HG03521 (cell line): ENCODE measurements at regions not wholly inside any gene's neighbourhood (a gene's known extent, or its start where the extent isn't known, plus 50 kb on each side); places are given as distances from the start of the nearest gene placed in this dataset.

Source experiments
- ATAC-seq: cut with Tn5 transposase; IDR thresholded peaks from one replicate; pipeline ENCODE4 v1.9.1; 2021; ENCODE audit warnings: mild to moderate bottlenecking, moderate library complexity; ENCODE audit not compliant: unreplicated experiment

DNA sequence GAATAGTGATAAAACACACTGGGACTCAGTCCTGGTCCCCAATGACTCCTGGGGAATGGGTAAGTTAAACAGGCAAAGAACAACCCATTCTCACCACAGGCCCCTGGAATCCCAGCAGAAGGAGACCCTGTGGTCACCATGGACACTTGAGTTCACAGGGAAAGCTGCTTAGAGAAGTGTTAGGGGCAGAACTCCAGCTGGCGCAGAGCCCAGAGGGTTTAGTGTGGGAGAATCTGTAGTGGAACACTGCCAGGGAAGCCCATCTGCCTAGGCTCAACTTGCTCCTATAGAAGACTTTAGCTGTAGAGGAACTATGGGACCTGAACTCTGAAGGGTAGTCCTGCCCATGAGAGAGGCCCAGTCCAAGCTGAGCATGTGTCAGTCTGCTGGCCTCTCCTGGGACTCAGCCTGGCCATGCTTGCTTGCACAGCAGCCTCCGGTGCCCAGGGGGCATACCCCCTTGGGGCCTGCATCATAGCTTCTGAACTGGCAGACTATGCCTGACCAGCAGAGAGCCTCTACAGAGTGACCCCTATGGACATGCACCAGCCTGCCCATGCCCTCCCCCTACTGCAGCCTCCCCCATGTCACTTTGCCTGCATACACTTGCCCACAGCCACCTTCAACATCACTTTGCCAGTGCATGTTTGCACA lies 343.5 kb downstream of the IDS start:
- no peak for ATAC-seq

- ATAC-seq: no peak
Measured at GRCh38 chrX:149157976-149158375, 347.1 kb downstream of the IDS start.

DNA sequence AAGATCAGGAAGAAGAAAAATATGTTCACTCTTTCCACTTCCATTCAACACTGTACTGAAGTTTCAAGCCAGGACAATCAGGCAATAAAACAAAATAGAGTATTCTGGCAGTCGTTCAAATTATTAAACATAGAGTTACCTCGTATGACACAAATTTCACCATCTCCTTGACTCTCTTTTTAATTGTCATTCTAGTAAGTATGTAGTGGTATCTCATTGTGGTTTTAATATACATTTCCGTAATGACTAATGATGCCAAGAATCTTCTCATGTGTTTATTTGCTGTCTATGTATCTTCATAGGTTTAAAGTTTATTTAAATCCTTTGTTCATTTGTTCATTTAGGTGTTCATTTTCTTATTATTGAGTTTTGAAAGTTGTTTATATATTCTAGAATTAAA lies 352.2 kb downstream of the IDS start:
- ATAC-seq: no peak

- no peak for ATAC-seq
Measured at GRCh38 chrX:149151805-149152757, 353.0 kb downstream of the IDS start.

GRCh38 chrX:149145845-149146285 lies 359.2 kb downstream of the IDS start:
- no peak for ATAC-seq

- no peak for ATAC-seq
Measured at GRCh38 chrX:149131774-149132173, 373.3 kb downstream of the IDS start.

GRCh38 chrX:149129767-149130166 lies 375.3 kb downstream of the IDS start:
- ATAC-seq: no peak

DNA sequence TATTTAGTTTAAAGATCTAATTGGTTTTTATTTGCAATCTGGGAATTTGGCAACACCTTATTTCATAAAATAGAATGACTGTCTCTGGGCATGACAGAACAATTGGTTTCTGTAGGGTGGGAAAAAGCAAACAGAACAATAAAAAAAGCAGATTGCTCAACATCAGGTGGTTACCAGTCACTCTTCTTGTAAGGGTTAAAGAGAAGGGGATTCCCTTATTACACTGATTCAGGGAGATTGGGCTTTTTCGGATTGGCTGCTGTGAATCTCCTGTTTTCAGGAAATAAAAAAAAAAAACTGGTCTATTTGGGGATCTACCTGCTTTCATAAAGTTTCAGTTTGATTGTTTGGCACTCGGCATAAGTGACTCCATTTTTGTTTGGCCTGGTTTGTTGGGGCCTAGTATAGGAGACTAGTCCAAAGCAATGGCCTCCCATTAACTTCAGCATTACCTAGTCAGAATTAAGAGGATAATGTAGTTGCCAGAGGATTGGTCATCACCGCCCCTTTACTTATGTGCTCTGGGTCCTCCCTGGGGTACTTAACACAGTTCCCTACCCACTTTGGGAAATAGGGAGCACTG lies 380.5 kb downstream of the IDS start:
- no peak for ATAC-seq

- no peak for ATAC-seq
Measured at GRCh38 chrX:149121206-149121920, 383.7 kb downstream of the IDS start.

DNA sequence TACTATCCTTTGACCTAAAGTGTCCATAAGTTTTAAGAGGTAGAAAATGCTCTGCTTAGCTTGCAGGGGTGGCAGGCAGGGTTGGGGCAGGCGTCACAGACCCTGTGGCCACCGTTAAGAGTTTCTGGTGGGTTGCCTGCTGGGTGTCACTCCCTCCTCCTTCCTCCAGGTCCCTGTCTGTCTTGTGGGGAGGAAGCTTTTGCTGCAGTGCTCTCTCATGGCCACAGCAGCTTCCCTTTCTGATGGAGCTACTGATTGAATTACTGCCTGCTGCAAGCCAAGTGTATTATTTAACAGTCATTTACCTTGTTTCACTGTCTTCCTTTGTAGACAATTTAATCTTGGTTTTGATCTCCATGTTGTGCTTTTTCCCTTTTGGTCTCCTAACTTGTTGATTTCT lies 384.6 kb downstream of the IDS start:
- no peak for ATAC-seq

DNA sequence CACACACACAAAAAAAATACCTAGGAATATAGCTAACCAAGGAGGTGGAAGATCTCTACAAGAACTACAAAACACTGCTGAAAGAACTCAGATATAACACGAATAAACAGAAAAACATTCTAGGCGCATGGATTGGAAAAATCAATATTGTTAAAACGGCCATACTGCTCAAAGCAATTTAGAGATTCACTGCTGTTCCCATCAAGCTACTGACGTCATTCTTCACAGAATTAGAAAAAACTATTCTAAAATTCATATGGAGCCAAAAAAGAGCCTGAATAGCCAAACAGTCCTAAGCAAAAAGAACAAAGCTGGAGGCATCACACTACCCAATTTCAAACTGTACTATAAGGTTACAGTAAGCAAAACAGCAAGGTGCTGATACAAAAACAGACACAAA lies 390.2 kb downstream of the IDS start:
- ATAC-seq: no peak

GRCh38 chrX:149114001-149114400 lies 391.1 kb downstream of the IDS start:
- ATAC-seq: no peak

DNA sequence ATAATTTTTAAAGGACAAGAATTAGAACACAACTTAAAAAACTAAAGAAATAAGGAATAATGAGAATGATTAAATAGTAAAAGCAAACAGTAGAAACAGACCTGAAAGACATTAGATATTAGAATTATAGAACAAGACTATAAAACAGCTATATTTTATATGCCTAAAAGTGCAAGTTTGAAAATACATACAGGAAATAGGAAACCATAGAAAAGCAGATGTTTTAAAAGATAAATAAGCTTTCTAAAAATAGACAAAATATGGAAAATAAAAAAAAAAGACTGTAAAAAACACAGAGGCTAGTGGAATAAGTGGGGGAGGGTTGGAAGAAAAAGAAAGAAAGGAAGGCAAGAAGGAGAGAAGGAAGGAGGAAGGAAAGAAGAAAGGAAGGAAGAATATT lies 407.3 kb downstream of the IDS start:
- no peak for ATAC-seq

- ATAC-seq: no peak
Measured at GRCh38 chrX:149092179-149092578, 412.9 kb downstream of the IDS start.

GRCh38 chrX:149079805-149080406 lies 425.2 kb downstream of the IDS start:
- no peak for ATAC-seq

DNA sequence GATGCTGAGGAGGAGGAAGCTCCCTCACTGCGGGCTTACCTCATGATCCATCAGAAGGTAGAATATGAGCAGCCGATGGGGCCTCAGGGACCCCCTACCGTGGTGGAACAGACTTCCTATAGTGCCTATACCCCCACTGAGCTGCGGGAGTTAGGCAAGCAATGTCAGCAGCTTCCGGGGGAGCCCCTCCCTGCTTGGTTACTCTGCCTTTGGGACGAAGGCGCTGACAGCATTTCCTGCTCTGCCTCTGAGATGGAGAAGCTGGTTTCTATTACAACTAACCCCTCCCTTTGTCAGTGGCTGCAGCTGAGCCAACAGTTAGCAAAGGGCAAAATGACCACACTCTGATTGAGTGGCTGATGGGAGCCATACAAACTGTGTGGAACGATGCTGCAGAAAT lies 430.7 kb downstream of the IDS start:
- ATAC-seq: no peak

GRCh38 chrX:149073479-149073878 lies 431.6 kb downstream of the IDS start:
- no peak for ATAC-seq

GRCh38 chrX:149069899-149070298 lies 435.2 kb downstream of the IDS start:
- ATAC-seq: no peak

DNA sequence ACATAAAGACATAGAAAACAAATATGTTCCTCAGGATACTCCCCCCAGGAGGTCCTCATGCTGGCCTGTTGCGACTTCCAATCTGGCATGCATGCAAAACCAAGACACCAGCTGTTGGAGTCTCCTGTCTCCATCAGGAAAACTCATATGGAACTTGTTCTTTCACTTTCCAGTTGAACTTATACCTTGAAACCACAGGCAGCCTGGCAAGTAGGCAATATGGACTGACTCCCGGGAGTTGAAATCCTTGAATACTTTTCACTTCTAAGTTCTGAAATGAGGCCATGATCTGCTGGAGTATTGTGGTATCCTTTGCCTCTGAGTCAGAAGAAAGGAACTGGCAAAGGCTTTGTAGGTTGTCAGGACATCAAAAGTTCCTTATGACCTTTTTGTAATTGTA lies 444.2 kb downstream of the IDS start:
- ATAC-seq: no peak
